PC-9 (cell line): ENCODE measurements at regions not wholly inside any gene's neighbourhood (a gene's known extent, or its start where the extent isn't known, plus 50 kb on each side); places are given as distances from the start of the nearest gene placed in this dataset.

Experiments used
- BruUV-seq: library from RNA; stranded (reverse); fragments of 400-500 nt; replicated peaks from 2 replicates; lab custom pipeline; 2021; lab: Mats Ljungman, UMichigan
- CTCF ChIA-PET: fragments of 300-600 bp; sonication (Branson Sonifier 250); formaldehyde crosslinking; loops from one replicate; lab custom pipeline; 2022; ENCODE audit warnings: antibody characterized with exemption; lab: Charles Lee
- POLR2A ChIA-PET: fragments of 300-600 bp; sonication (Branson Sonifier 250); formaldehyde crosslinking; loops from one replicate; lab custom pipeline; 2022; ENCODE audit warnings: antibody characterized with exemption; ENCODE audit not compliant: unreplicated experiment; lab: Charles Lee
- DNase-seq, 2 experiments: peaks; one replicate each; pipeline versions ENCODE4 v3.0.0 to v3.0.0-alpha.2; 2015 to 2022; ENCODE audit warnings: mixed read lengths in 1 of 2
- H2AFZ ChIP-seq: fragments of 200-600 bp; sonication (generic); 2 replicates; pipeline ENCODE4 v1.8.1; 2017; ENCODE audit warnings: antibody characterized with exemption
- H3F3A ChIP-seq: fragments of 200-600 bp; sonication (generic); 2 replicates; pipeline ENCODE4 v1.8.1; 2017; ENCODE audit warnings: antibody characterized with exemption, mild to moderate bottlenecking, low read depth; ENCODE audit not compliant: insufficient read depth
- H3K27ac ChIP-seq: fragments of 200-600 bp; sonication (generic); 2 replicates; pipeline ENCODE4 v1.6.1; 2016; ENCODE audit warnings: mixed run types
- H3K27me3 ChIP-seq: fragments of 200-600 bp; sonication (generic); 2 replicates; pipeline ENCODE4 v1.6.1; 2016; ENCODE audit warnings: low read depth, mixed run types; ENCODE audit not compliant: insufficient read depth
- H3K36me3 ChIP-seq: fragments of 200-600 bp; sonication (generic); 2 replicates; pipeline ENCODE4 v1.6.1; 2016; ENCODE audit warnings: low read depth, mixed run types
- H3K4me1 ChIP-seq: fragments of 200-600 bp; sonication (generic); replicated peaks from 2 replicates; pipeline ENCODE4 v1.6.1; 2016; ENCODE audit warnings: mixed run types; ENCODE audit not compliant: insufficient read depth
- H3K4me2 ChIP-seq: fragments of 200-600 bp; sonication (generic); 2 replicates; pipeline ENCODE4 v1.6.1; 2017; ENCODE audit warnings: mixed run types
- H3K4me3 ChIP-seq: fragments of 200-600 bp; sonication (generic); 2 replicates; pipeline ENCODE4 v1.6.1; 2016; ENCODE audit warnings: mixed run types
- H3K79me2 ChIP-seq: fragments of 200-600 bp; sonication (generic); 2 replicates; pipeline ENCODE4 v1.6.1; 2017; ENCODE audit warnings: low read depth, mixed run types
- H3K9me2 ChIP-seq: fragments of 200-600 bp; sonication (generic); 2 replicates; pipeline ENCODE4 v1.8.1; 2017; ENCODE audit warnings: mild to moderate bottlenecking; ENCODE audit not compliant: insufficient read depth
- H3K9me3 ChIP-seq: fragments of 200-600 bp; sonication (generic); 2 replicates; pipeline ENCODE4 v1.8.1; 2016; ENCODE audit warnings: low read depth; ENCODE audit not compliant: insufficient read depth
- H4K20me1 ChIP-seq: fragments of 200-600 bp; sonication (generic); 2 replicates; pipeline ENCODE4 v1.8.1; 2017; ENCODE audit not compliant: insufficient read depth
- EZH2 ChIP-seq: fragments of 200-600 bp; sonication (generic); IDR thresholded peaks from 2 replicates; pipeline ENCODE4 v1.8.0; 2017; ENCODE audit warnings: antibody characterized with exemption, low read depth
- intact Hi-C: fragments of 100-400 bp; cut with micrococcal nuclease; formaldehyde crosslinking; loops from one replicate; pipeline ENCODE4 v1.10.0; 2022; ENCODE audit not compliant: unreplicated experiment
- TF ChIP-seq, protein P1 (sequence below): fragments of 200-600 bp; sonication (generic); conservative IDR thresholded peaks from 2 replicates; pipeline ENCODE4 v1.6.1; 2017; ENCODE audit warnings: mixed run types, antibody characterized with exemption, mild to moderate bottlenecking, moderate library complexity

DNA sequence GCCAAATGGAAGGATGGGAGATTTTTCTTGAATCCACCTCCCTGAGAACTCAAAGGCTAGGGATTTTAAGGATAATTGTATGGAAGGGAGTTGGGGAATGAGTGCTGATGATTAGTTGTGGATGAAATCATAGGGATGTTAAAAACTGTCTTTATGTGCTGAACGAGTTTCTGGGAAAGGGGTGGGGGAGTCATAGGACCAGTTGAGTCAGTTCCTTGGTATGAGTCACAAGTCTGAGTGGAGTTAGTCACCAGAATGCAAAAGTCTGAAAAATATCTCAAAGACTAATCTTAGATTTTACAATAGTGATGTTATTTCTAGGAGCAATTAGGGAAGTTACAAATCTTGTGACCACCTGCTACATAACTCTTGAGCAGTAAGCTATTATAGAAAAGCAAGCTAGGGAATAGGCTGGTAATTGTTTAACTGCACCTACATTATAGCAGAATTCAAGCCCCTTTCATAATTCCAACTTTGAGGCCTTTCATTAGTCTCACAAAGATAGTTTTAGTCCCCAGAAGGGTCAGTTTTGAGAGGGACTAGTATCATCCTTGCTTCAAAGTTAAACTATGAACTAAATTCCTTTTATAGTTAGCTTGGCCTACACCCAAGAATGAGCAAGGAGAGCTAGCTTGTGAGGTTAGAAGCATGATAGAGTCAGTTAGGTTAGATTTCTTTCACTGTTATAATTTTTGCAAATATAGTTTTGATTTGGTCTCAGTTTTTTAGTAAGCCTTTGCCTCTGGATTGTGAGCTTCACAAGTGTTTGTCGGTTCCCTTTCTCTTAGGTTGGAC lies 668.0 kb downstream of the ETS1 start:
- intact Hi-C loops: no loop called here
- CTCF ChIA-PET: no interaction called here
- no TSS peak for BruUV-seq

DNA sequence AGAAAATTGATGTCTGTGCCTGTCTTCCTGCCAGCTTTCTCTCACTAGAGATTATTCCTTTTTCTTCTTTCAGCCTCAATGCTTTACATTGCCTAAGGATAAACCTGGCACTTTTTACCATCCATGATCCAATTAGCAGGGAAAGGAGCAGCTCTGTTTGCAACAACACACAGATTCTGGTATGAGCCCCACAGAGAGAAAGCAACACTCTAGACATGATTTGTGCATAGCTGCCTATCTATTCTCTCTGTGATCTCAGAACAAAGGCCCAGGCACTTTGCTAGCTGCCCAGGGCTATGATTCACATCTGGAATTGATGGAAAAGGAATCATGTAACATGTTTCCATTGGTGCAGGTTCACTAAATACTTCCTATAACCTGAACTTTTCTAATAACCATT lies 685.0 kb downstream of the ETS1 start:
- H3F3A ChIP-seq: no peaks in the 10 kb centered on the region
- no peaks in the 10 kb centered on the region for H3K9me3 ChIP-seq
- no peaks in the 10 kb centered on the region for H3K4me1 ChIP-seq
- H3K27ac ChIP-seq: no peak overlapping the region
- H3K4me3 ChIP-seq: no peak overlapping the region
- no peaks in the 10 kb centered on the region for H4K20me1 ChIP-seq
- H3K27me3 ChIP-seq: no peaks in the 10 kb centered on the region
- H3K36me3 ChIP-seq: no peaks in the 10 kb centered on the region
- no peak for TF ChIP-seq EZH2
- TF ChIP-seq, protein P1, sequence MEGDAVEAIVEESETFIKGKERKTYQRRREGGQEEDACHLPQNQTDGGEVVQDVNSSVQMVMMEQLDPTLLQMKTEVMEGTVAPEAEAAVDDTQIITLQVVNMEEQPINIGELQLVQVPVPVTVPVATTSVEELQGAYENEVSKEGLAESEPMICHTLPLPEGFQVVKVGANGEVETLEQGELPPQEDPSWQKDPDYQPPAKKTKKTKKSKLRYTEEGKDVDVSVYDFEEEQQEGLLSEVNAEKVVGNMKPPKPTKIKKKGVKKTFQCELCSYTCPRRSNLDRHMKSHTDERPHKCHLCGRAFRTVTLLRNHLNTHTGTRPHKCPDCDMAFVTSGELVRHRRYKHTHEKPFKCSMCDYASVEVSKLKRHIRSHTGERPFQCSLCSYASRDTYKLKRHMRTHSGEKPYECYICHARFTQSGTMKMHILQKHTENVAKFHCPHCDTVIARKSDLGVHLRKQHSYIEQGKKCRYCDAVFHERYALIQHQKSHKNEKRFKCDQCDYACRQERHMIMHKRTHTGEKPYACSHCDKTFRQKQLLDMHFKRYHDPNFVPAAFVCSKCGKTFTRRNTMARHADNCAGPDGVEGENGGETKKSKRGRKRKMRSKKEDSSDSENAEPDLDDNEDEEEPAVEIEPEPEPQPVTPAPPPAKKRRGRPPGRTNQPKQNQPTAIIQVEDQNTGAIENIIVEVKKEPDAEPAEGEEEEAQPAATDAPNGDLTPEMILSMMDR: no peak
- CTCF ChIA-PET: no interaction called here
- no peak for DNase-seq
- no TSS peak for BruUV-seq
- intact Hi-C loops: no loop called here
- no peak overlapping the region for H3K4me2 ChIP-seq
- no peaks in the 10 kb centered on the region; the same call in 1 of the 2 replicates for H3K9me2 ChIP-seq
- H2AFZ ChIP-seq: no peak overlapping the region
- POLR2A ChIA-PET: no interaction called here
- no peaks in the 10 kb centered on the region for H3K79me2 ChIP-seq

More for the DNA sequence above, 668.0 kb downstream of the ETS1 start:
- H3K79me2 ChIP-seq: no peaks in the 10 kb centered on the region
- no peak overlapping the region for H2AFZ ChIP-seq
- no peak for TF ChIP-seq EZH2
- TF ChIP-seq, protein P1: no peak
- DNase-seq: peak in 1 of 2 experiments; percentile 15
- H3K4me1 ChIP-seq: no peaks in the 10 kb centered on the region
- H3K4me2 ChIP-seq: no peak overlapping the region
- H3K27me3 ChIP-seq: no peaks in the 10 kb centered on the region
- POLR2A ChIA-PET: no interaction called here
- no peaks in the 10 kb centered on the region for H3F3A ChIP-seq
- H3K4me3 ChIP-seq: no peak overlapping the region
- H3K27ac ChIP-seq: no peak overlapping the region
- no peaks in the 10 kb centered on the region for H3K9me2 ChIP-seq
- no peaks in the 10 kb centered on the region for H4K20me1 ChIP-seq
- H3K36me3 ChIP-seq: no peaks in the 10 kb centered on the region
- no peaks in the 10 kb centered on the region for H3K9me3 ChIP-seq

DNA sequence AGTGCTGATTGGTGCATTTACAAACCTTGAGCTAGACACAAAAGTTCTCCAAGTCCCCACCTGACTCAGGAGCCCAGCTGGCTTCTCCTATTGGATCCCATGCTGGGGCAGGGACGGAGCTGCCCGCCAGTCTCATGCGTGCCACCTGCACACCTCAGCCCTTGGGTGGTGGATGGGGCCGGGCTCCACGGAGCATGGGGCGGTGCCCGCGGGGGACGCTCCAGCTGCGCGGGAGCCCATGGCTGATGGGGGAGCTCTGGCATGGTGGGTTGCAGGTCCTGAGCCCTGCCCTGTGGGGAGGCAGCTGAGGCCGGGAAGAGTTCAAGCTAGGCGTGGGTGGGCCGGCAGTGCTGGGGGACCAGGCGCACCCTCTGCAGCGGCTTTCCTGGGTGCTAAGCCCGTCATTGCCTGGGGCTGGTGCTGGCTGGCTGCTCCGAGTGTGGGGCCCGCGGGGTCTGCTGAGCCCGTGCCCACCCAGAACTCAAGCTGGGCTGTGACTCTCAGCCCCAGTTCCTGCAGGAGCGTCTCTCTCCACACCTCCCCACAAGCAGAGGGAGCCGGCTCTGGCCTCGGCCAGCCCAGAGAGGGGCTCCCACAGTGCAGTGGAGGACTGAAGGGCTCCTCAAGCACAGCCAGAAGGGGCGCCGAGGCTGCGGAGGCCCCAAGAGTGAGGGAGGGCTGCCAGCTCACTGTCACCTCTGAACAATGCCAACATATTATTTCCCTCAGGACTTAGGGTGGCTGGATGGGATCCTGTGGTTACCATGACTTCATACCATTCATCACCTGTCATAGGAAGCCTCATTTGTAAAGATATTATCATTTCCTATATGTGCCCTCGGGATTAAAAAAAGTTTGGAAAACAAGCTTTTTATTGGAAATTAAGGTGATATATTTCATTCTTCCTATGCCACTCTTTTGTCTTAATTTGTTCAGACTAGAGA lies 688.7 kb downstream of the ETS1 start:
- no peaks in the 10 kb centered on the region for H3K27me3 ChIP-seq
- H3K4me2 ChIP-seq: no peak overlapping the region
- H3K79me2 ChIP-seq: no peaks in the 10 kb centered on the region
- H3K4me1 ChIP-seq: no peaks in the 10 kb centered on the region
- H4K20me1 ChIP-seq: no peaks in the 10 kb centered on the region
- POLR2A ChIA-PET: no interaction called here
- H3F3A ChIP-seq: no peaks in the 10 kb centered on the region
- no peaks in the 10 kb centered on the region for H3K36me3 ChIP-seq
- H3K9me2 ChIP-seq: no peaks in the 10 kb centered on the region
- no TSS peak for BruUV-seq
- H3K9me3 ChIP-seq: no peaks in the 10 kb centered on the region
- no peak overlapping the region for H3K27ac ChIP-seq
- H2AFZ ChIP-seq: no peak overlapping the region
- no peak for TF ChIP-seq EZH2
- CTCF ChIA-PET: no interaction called here
- intact Hi-C loops: no loop called here
- no peak overlapping the region for H3K4me3 ChIP-seq
- no peak for DNase-seq
